GM12878 (cell line): ENCODE measurements at regions not wholly inside any gene's neighbourhood (a gene's known extent, or its start where the extent isn't known, plus 50 kb on each side); places are given as distances from the start of the nearest gene placed in this dataset.

ENCODE experiments used
- BACH1 ChIP-seq: fragments of 450-650 bp; IDR thresholded peaks from 2 replicates; pipeline ENCODE4 v1.6.1; 2017; ENCODE audit warnings: mild to moderate bottlenecking, borderline replicate concordance
- JUNB ChIP-seq: IDR thresholded peaks from 2 replicates; pipeline ENCODE4 v1.6.1; 2016; ENCODE audit warnings: antibody characterized with exemption, mild to moderate bottlenecking
- ZNF274 ChIP-seq: IDR thresholded peaks from one replicate; pipeline ENCODE4 v1.8.0; 2011; ENCODE audit not compliant: insufficient read length, insufficient read depth
- ZNF622 ChIP-seq: fragments of 450-650 bp; IDR thresholded peaks from 2 replicates; pipeline ENCODE4 v1.6.1; 2017; ENCODE audit warnings: mild to moderate bottlenecking, inconsistent platforms
- TF ChIP-seq, protein P1 (sequence below): IDR thresholded peaks from 2 replicates; pipeline ENCODE4 v1.6.1; 2012; ENCODE audit warnings: mild to moderate bottlenecking, low read depth, low read length
- TF ChIP-seq, protein P2 (sequence below): fragments of 450-650 bp; formaldehyde crosslinking; IDR thresholded peaks from 2 replicates; pipeline ENCODE4 v1.5.0; 2022; ENCODE audit warnings: mild to moderate bottlenecking, missing genetic modification characterization

DNA sequence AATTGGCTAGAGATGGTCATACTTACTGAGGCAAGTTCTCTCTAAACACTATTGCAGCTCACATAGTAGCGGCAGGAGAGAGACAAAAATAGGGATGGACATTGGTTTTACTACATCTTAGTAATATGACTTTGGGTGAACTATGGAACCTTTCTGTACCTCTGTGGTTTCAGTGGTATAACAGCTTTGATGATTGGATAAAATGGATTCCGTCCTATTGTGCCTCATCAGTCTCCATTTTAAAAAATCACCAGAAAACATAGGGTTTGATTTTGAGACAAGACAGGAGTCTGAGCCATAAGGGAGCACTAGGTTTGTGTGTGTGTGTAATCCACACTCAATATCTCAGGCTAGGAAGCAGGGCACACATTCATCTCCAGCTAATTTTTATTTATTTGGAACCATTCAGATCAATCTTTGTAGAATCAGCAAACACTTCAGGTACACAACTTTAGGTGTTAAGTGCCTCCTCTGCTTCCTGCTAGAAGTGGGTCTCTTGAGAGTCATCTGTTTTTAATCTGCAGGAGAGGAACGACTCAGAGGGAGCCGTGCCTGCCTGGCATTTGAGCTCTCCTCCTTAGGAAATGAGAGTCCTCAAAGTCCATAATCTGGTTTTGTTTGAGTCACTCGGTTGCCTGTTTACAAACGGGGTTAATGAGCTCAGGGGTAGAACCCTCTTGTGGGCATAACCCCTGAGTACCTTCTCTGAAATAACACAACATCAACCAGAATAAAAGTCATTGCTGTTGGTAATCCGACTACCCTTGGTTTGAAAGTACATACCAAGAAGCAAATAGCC, 238.5 kb upstream of the BOD1L1 start (continued):
- TF ChIP-seq, protein P1, sequence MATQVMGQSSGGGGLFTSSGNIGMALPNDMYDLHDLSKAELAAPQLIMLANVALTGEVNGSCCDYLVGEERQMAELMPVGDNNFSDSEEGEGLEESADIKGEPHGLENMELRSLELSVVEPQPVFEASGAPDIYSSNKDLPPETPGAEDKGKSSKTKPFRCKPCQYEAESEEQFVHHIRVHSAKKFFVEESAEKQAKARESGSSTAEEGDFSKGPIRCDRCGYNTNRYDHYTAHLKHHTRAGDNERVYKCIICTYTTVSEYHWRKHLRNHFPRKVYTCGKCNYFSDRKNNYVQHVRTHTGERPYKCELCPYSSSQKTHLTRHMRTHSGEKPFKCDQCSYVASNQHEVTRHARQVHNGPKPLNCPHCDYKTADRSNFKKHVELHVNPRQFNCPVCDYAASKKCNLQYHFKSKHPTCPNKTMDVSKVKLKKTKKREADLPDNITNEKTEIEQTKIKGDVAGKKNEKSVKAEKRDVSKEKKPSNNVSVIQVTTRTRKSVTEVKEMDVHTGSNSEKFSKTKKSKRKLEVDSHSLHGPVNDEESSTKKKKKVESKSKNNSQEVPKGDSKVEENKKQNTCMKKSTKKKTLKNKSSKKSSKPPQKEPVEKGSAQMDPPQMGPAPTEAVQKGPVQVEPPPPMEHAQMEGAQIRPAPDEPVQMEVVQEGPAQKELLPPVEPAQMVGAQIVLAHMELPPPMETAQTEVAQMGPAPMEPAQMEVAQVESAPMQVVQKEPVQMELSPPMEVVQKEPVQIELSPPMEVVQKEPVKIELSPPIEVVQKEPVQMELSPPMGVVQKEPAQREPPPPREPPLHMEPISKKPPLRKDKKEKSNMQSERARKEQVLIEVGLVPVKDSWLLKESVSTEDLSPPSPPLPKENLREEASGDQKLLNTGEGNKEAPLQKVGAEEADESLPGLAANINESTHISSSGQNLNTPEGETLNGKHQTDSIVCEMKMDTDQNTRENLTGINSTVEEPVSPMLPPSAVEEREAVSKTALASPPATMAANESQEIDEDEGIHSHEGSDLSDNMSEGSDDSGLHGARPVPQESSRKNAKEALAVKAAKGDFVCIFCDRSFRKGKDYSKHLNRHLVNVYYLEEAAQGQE = no peak
- TF ChIP-seq BACH1 (no peak), ZNF622 (no peak), JUNB (no peak), ZNF274 (no peak)
- TF ChIP-seq, protein P2, sequence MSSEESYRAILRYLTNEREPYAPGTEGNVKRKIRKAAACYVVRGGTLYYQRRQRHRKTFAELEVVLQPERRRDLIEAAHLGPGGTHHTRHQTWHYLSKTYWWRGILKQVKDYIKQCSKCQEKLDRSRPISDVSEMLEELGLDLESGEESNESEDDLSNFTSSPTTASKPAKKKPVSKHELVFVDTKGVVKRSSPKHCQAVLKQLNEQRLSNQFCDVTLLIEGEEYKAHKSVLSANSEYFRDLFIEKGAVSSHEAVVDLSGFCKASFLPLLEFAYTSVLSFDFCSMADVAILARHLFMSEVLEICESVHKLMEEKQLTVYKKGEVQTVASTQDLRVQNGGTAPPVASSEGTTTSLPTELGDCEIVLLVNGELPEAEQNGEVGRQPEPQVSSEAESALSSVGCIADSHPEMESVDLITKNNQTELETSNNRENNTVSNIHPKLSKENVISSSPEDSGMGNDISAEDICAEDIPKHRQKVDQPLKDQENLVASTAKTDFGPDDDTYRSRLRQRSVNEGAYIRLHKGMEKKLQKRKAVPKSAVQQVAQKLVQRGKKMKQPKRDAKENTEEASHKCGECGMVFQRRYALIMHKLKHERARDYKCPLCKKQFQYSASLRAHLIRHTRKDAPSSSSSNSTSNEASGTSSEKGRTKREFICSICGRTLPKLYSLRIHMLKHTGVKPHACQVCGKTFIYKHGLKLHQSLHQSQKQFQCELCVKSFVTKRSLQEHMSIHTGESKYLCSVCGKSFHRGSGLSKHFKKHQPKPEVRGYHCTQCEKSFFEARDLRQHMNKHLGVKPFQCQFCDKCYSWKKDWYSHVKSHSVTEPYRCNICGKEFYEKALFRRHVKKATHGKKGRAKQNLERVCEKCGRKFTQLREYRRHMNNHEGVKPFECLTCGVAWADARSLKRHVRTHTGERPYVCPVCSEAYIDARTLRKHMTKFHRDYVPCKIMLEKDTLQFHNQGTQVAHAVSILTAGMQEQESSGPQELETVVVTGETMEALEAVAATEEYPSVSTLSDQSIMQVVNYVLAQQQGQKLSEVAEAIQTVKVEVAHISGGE (CRISPR knock-in tag) = no peak
